GM18951 (cell line): ENCODE measurements at regions not wholly inside any gene's neighbourhood (a gene's known extent, or its start where the extent isn't known, plus 50 kb on each side); places are given as distances from the start of the nearest gene placed in this dataset.
"Not testable (repeated sequence)": the region's sequence is repeated elsewhere in the genome, so short reads cannot be mapped to it uniquely, and the experiment has no call there.

Experiments
- POLR2A ChIP-seq: IDR thresholded peaks from 4 replicates; pipeline ENCODE4 v1.6.1; 2011; ENCODE audit warnings: mild to moderate bottlenecking; ENCODE audit not compliant: insufficient read length, insufficient read depth; ENCODE audit errors: extremely low read depth
- in situ Hi-C: fragments of 300-500 bp; cut with MboI; formaldehyde crosslinking; loops from one replicate; pipeline ENCODE4 v1.12.0; 2022; ENCODE audit warnings: low sequenced_read_pairs, mixed read lengths, inconsistent platforms; ENCODE audit not compliant: unreplicated experiment

- in situ Hi-C loops: not testable (repeated sequence)
These were observed 61.9 kb downstream of the NPIPB5 start for GRCh38 chr16:22572331-22573224.

- in situ Hi-C loops: not testable (repeated sequence)
These were observed 62.5 kb downstream of the NPIPB5 start for GRCh38 chr16:22573225-22573530.

DNA sequence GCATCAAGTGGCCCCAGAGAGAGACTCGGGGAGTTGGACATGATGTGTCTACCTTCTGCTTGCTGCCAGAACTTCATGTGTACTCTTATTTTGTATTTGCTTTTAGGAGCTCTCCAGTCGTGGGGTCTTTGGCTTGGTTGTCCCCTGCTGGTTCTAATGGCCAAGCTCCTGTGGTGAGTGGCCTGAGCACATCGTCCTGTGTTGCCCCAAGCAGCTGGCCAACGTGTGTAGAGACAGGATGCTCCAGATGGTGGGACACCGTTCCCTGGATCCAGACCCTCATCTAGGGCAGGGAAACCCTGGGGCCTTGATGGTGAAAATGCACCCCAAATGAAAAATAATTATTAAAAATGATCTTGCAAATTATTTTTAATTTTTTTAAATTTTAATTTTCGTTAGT is 65.8 kb downstream of the NPIPB5 start:
- in situ Hi-C loops: not testable (repeated sequence)

GRCh38 chr16:22583195-22583594 is 72.5 kb downstream of the NPIPB5 start:
- in situ Hi-C loops: not testable (repeated sequence)

DNA sequence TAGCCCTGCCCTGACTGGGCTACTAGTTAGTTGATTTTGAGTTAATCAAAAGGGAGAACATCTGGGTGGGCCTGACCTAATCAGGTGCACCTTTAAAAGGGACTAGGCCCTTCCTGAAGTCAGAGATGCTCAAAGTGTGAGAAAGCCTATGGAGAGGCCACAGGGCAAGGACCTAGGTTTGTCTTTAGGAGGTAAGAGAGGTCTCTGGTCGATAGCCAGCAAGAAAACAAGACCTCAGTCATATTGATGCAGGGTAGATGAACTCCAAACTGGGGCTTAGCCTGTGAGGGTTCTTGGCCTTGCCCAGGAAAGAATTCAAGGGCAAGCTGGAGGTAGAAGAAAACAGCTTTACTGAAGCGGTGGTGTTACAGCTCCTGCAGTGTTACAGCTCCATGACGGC is 73.8 kb downstream of the NPIPB5 start:
- in situ Hi-C loops: not testable (repeated sequence)

- in situ Hi-C loops: not testable (repeated sequence)
These were observed 74.2 kb downstream of the NPIPB5 start for GRCh38 chr16:22584941-22585340.

GRCh38 chr16:22585431-22585830 is 74.7 kb downstream of the NPIPB5 start:
- in situ Hi-C loops: not testable (repeated sequence)

- in situ Hi-C loops: not testable (repeated sequence)
These were observed 76.0 kb downstream of the NPIPB5 start for GRCh38 chr16:22586732-22587131.

DNA sequence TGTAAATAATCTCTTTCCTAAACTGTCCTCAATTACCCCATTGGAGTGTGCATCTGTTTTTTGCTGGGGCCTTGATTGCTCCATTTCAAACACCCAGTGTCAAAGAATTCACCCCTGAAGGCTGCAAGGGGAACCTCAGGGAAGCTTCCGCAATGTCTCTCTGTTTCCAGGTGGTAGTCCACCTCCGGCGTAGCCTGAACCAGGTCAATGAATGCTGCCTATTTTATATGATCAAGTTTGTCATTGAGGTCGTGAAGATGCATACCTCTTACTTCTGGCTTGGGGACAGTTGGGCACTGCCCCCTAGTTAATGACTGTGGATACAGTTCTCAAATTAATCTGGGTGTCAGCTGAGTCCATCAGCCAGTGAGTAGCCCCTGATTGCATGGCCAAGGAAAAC is 79.1 kb downstream of the NPIPB5 start:
- in situ Hi-C loops: loop anchor here (5.0 kb wide), 1 partner anchor 812 kb away; no protein-coding TSS in a partner anchor

DNA sequence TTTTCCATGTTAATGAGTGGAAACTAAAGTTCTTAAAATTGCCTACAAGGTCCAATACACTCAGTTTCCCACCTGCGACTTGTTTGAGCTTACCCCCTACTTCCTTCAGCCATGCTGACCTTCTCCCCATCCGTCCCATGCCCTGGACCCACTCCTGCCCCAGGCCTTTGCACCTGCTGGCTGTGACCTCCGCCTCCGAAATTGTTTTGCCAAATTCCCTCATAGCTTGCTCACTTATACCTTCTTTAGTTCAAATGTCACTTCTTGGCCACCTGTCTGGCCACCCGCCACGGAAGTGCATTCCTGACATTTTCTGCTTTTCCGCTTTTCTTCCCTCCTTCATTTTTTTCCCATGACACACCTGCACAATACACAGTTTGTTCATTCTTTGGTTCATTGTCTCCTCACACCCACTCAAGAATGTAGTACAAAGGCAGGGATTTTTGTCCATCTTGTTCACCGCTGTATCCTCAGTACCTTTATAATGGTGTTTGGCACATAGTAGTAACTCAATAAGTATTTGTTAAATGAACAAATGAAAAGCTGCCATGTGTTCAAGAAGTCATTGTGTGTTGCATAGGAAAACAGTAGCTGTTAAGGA is 85.9 kb downstream of the NPIPB5 start:
- in situ Hi-C loops: not testable (repeated sequence)

DNA sequence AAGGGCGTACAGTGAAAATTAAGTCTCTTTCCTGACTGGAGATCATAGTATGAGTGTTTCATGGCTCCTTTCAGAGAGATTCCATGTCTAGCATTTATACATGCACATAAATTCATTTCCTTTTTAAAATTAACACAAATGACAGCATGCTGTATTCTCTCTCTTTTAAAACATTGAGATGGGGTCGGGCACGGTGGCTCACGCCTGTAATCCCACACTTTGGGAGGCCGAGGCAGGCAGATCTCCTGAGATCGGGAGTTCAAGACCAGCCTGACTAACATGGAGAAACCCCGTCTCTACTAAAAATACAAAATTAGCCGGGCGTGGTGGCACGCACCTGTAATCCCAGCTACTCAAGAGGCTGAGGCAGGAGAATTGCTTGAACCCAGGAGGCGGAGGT is 93.1 kb downstream of the NPIPB5 start:
- in situ Hi-C loops: not testable (repeated sequence)

DNA sequence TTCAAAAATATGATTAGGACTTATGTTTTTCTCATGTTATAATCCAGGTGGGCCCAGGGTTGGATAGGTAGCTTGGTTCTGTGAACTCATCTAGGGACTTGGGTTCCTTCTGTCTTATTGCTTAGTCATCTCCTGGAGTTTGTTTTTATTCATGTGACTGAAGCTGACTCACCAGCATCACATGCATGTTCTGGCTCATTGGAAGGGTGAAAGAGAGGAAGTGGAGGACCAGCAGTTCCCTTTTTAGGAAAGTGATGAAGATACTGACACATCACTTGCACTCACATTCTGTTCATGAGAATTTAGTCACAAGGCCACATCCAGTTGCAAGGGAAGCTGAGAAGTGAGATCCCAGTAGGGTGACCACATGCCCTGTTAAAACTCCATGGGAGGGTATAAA is 95.9 kb downstream of the NPIPB5 start:
- in situ Hi-C loops: not testable (repeated sequence)

DNA sequence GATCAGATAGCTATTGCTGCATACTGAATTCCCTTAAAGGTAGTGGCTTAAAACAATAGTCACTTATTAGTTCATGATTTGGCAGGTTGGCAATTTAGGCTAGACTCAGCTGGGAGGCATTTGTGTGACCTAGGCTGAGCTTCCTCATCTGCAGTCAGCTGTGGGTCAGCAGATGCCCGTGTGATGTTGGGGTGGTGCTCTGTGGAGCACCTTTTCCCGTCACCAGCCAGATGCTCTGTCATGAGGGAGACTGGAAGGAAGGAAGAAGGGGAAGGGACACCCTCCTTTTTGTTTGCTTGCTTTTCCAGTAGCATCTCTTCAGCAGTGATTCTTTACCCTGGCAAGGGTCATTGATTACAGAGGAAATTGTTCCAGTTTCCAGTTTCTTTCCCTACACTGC is 99.1 kb downstream of the NPIPB5 start:
- in situ Hi-C loops: loop anchor here (10.0 kb wide), 1 partner anchor 815 kb away; no protein-coding TSS in a partner anchor

GRCh38 chr16:22611128-22611527 is 100.4 kb downstream of the NPIPB5 start:
- in situ Hi-C loops: loop anchor here (10.0 kb wide), 1 partner anchor 816 kb away; no protein-coding TSS in a partner anchor

DNA sequence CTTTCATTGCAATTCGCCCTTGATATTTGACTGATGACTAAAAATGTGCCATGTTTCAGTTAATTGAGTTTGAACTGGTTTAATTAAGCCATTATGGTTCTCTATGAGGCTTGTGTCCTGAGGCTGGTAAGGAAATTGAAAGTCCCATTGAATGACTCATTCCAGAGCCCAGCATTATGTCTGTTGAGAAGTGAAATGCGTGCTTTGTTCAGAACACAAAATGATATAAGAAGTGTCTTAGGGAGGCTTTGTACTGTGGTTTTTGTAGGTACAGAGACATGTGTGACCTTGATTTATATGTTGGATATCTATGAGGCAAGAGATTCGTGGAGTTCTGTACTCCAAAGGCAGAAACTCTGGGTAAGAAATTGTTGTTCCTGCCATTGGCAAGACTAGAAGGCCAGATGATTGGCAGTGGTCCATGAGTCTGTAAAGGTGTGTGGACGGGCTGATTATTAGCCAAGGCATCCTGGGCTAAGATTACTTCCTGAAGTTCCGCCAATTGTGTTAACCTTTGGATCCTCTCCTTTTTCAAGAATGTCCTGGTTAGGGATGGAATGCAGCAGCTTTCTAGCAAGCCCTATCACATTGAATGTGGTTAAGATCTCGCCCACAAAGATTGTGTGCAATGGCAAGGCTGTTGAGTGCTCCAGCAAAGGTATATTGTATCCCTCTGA is 103.7 kb downstream of the NPIPB5 start:
- in situ Hi-C loops: loop anchor here (10.0 kb wide), 1 partner anchor 820 kb away; no protein-coding TSS in a partner anchor

More for the DNA sequence above, 103.7 kb downstream of the NPIPB5 start:
- no peak for TF ChIP-seq POLR2A
